HCT116 (cell line): ENCODE measurements at regions not wholly inside any gene's neighbourhood (a gene's known extent, or its start where the extent isn't known, plus 50 kb on each side); places are given as distances from the start of the nearest gene placed in this dataset.

Experiments used
- EZH2 ChIP-seq: fragments of 200-600 bp; sonication (generic); IDR thresholded peaks from 2 replicates; pipeline ENCODE4 v1.6.1; 2017; ENCODE audit warnings: antibody characterized with exemption, mixed run types
- EZH2phosphoT487 ChIP-seq: fragments of 200-600 bp; IDR thresholded peaks from 2 replicates; pipeline ENCODE4 v1.6.1; 2018; ENCODE audit warnings: antibody characterized with exemption, borderline replicate concordance
- JUND ChIP-seq: IDR thresholded peaks from 2 replicates; pipeline ENCODE4 v1.6.1; 2012
- MAX ChIP-seq: IDR thresholded peaks from 2 replicates; pipeline ENCODE4 v1.6.1; 2012
- POLR2A ChIP-seq: IDR thresholded peaks from 2 replicates; pipeline ENCODE4 v1.7.0; 2011; ENCODE audit warnings: borderline replicate concordance; ENCODE audit not compliant: insufficient read depth, insufficient read length; ENCODE audit errors: extremely low read depth
- RAD21 ChIP-seq: IDR thresholded peaks from 2 replicates; pipeline ENCODE4 v1.6.1; 2012; ENCODE audit warnings: low read depth, mild to moderate bottlenecking
- SIN3A ChIP-seq: IDR thresholded peaks from 2 replicates; pipeline ENCODE4 v1.6.1; 2012; ENCODE audit warnings: low read depth
- SP1 ChIP-seq: IDR thresholded peaks from 2 replicates; pipeline ENCODE4 v1.6.1; 2012; ENCODE audit warnings: low read depth
- ZNF274 ChIP-seq: fragments of 200-500 bp; sonication (Bioruptor generic); IDR thresholded peaks from 2 replicates; pipeline ENCODE4 v1.6.1; 2014; ENCODE audit warnings: mild to moderate bottlenecking, low read depth, low read length, inconsistent platforms
- TF ChIP-seq, protein P1 (sequence below), 3 experiments: fragments of 200-600 bp in 1 of 3; sonication (generic) in 1 of 3; IDR thresholded peaks in 2 of 3; conservative IDR thresholded peaks in 1 of 3; 2 replicates each; pipeline ENCODE4 v1.5.1; 2012 to 2017; ENCODE audit warnings: low read depth in 2 of 3, low read length in 2 of 3, antibody characterized with exemption in 1 of 3, borderline replicate concordance in 1 of 3, control low read depth in 1 of 3, mild to moderate bottlenecking in 1 of 3, mixed read lengths in 1 of 3, mixed run types in 1 of 3, moderate library complexity in 1 of 3; ENCODE audit not compliant: insufficient read depth in 1 of 3
- TF ChIP-seq, protein P2 (sequence below): IDR thresholded peaks from 2 replicates; pipeline ENCODE4 v1.6.1; 2012; ENCODE audit warnings: low read depth
- TF ChIP-seq, protein P3 (sequence below): IDR thresholded peaks from 2 replicates; pipeline ENCODE4 v1.6.1; 2011; ENCODE audit warnings: mild to moderate bottlenecking, low read length, moderate library complexity; ENCODE audit not compliant: insufficient replicate concordance; ENCODE audit errors: extremely low read depth

GRCh38 chr3:73249047-73249446 is 187.6 kb downstream of the EBLN2 start:
- no peak for TF ChIP-seq EZH2
- TF ChIP-seq SP1 = no peak
- no peak for TF ChIP-seq EZH2phosphoT487
- TF ChIP-seq, protein P1, sequence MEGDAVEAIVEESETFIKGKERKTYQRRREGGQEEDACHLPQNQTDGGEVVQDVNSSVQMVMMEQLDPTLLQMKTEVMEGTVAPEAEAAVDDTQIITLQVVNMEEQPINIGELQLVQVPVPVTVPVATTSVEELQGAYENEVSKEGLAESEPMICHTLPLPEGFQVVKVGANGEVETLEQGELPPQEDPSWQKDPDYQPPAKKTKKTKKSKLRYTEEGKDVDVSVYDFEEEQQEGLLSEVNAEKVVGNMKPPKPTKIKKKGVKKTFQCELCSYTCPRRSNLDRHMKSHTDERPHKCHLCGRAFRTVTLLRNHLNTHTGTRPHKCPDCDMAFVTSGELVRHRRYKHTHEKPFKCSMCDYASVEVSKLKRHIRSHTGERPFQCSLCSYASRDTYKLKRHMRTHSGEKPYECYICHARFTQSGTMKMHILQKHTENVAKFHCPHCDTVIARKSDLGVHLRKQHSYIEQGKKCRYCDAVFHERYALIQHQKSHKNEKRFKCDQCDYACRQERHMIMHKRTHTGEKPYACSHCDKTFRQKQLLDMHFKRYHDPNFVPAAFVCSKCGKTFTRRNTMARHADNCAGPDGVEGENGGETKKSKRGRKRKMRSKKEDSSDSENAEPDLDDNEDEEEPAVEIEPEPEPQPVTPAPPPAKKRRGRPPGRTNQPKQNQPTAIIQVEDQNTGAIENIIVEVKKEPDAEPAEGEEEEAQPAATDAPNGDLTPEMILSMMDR (IDR thresholded peaks at IDR 0.05 in 2 of 3, conservative IDR thresholded peaks at IDR 0.05 in 1 of 3; ENCODE audit: borderline replicate concordance in 1 of 3, insufficient read depth in 1 of 3, low read depth in 2 of 3, low read length in 2 of 3) = no peak
- TF ChIP-seq JUND = no peak
- TF ChIP-seq, protein P2, sequence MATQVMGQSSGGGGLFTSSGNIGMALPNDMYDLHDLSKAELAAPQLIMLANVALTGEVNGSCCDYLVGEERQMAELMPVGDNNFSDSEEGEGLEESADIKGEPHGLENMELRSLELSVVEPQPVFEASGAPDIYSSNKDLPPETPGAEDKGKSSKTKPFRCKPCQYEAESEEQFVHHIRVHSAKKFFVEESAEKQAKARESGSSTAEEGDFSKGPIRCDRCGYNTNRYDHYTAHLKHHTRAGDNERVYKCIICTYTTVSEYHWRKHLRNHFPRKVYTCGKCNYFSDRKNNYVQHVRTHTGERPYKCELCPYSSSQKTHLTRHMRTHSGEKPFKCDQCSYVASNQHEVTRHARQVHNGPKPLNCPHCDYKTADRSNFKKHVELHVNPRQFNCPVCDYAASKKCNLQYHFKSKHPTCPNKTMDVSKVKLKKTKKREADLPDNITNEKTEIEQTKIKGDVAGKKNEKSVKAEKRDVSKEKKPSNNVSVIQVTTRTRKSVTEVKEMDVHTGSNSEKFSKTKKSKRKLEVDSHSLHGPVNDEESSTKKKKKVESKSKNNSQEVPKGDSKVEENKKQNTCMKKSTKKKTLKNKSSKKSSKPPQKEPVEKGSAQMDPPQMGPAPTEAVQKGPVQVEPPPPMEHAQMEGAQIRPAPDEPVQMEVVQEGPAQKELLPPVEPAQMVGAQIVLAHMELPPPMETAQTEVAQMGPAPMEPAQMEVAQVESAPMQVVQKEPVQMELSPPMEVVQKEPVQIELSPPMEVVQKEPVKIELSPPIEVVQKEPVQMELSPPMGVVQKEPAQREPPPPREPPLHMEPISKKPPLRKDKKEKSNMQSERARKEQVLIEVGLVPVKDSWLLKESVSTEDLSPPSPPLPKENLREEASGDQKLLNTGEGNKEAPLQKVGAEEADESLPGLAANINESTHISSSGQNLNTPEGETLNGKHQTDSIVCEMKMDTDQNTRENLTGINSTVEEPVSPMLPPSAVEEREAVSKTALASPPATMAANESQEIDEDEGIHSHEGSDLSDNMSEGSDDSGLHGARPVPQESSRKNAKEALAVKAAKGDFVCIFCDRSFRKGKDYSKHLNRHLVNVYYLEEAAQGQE = no peak
- TF ChIP-seq POLR2A = no peak
- no peak for TF ChIP-seq SIN3A
- TF ChIP-seq ZNF274 = no peak
- TF ChIP-seq, protein P3, sequence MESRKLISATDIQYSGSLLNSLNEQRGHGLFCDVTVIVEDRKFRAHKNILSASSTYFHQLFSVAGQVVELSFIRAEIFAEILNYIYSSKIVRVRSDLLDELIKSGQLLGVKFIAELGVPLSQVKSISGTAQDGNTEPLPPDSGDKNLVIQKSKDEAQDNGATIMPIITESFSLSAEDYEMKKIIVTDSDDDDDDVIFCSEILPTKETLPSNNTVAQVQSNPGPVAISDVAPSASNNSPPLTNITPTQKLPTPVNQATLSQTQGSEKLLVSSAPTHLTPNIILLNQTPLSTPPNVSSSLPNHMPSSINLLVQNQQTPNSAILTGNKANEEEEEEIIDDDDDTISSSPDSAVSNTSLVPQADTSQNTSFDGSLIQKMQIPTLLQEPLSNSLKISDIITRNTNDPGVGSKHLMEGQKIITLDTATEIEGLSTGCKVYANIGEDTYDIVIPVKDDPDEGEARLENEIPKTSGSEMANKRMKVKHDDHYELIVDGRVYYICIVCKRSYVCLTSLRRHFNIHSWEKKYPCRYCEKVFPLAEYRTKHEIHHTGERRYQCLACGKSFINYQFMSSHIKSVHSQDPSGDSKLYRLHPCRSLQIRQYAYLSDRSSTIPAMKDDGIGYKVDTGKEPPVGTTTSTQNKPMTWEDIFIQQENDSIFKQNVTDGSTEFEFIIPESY = no peak
- TF ChIP-seq RAD21 = no peak
- no peak for TF ChIP-seq MAX
